ENCODE measurements at regions not wholly inside any gene's neighbourhood (a gene's known extent, or its start where the extent isn't known, plus 50 kb on each side); places are given as distances from the start of the nearest gene placed in this dataset.

DNA sequence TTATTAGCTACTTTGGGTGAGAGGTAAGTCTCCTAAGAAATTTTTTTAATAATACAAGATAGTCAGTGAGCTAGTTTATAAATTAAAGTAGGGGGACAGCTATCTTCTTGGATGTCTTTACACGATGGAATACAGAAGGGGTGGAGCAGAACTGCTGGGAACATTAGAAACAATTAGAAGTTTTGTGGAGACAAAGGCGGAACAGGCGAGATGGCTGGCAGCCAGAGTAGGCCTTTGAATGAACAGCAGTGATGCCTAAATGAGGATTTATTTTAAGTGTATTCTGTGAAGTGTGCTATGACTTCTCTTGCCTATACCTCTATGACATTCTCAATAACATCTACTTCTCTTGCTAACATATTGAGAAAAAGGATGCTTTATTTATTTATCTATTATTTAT lies 1345.3 kb upstream of the SEL1L start:
- DNase-seq (ENCODE audit: low spot score), result no peak
- no peaks in the 10 kb centered on the region for H3K79me2 ChIP-seq (ENCODE audit: insufficient read depth, low read depth, low read length)
- BruUV-seq (replicated peaks), result no TSS peak
- no peaks in the 10 kb centered on the region for H3K9me2 ChIP-seq (ENCODE audit: insufficient read depth, low read length)
- POLR2A ChIA-PET, result interaction anchor here (1.2 kb wide), 1 partner anchor 8 kb away, joined by 6 read pairs; no protein-coding TSS in a partner anchor
- TF ChIP-seq, protein P1, sequence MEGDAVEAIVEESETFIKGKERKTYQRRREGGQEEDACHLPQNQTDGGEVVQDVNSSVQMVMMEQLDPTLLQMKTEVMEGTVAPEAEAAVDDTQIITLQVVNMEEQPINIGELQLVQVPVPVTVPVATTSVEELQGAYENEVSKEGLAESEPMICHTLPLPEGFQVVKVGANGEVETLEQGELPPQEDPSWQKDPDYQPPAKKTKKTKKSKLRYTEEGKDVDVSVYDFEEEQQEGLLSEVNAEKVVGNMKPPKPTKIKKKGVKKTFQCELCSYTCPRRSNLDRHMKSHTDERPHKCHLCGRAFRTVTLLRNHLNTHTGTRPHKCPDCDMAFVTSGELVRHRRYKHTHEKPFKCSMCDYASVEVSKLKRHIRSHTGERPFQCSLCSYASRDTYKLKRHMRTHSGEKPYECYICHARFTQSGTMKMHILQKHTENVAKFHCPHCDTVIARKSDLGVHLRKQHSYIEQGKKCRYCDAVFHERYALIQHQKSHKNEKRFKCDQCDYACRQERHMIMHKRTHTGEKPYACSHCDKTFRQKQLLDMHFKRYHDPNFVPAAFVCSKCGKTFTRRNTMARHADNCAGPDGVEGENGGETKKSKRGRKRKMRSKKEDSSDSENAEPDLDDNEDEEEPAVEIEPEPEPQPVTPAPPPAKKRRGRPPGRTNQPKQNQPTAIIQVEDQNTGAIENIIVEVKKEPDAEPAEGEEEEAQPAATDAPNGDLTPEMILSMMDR (conservative IDR thresholded peaks at IDR 0.05; ENCODE audit: low read length), result no peak
- no peak for TF ChIP-seq EZH2phosphoT487 (IDR thresholded peaks at IDR 0.05; ENCODE audit: borderline replicate concordance, low read depth, low read length)
- no peak overlapping the region for H3K27ac ChIP-seq (ENCODE audit: low read depth, low read length, poor library complexity, severe bottlenecking)
- CTCF ChIA-PET (ENCODE audit: unreplicated experiment), result no interaction called here
- H3K9me3 ChIP-seq (ENCODE audit: low read length), result no peaks in the 10 kb centered on the region
- no peak overlapping the region for H3K4me3 ChIP-seq (ENCODE audit: low read depth, low read length, poor library complexity, severe bottlenecking)
- H4K20me1 ChIP-seq (ENCODE audit: insufficient read depth, low read length), result no peaks in the 10 kb centered on the region
- H3K4me2 ChIP-seq (ENCODE audit: low read length), result no peak overlapping the region
- no peaks in the 10 kb centered on the region for H3K36me3 ChIP-seq (ENCODE audit: insufficient read depth, low read length)
- H2AFZ ChIP-seq (ENCODE audit: low read length), result no peak overlapping the region
- no peaks in the 10 kb centered on the region for H3K4me1 ChIP-seq (ENCODE audit: insufficient read depth, low read length, poor library complexity, severe bottlenecking)
- intact Hi-C loops (cut with micrococcal nuclease; ENCODE audit: unreplicated experiment), result no loop called here

DNA sequence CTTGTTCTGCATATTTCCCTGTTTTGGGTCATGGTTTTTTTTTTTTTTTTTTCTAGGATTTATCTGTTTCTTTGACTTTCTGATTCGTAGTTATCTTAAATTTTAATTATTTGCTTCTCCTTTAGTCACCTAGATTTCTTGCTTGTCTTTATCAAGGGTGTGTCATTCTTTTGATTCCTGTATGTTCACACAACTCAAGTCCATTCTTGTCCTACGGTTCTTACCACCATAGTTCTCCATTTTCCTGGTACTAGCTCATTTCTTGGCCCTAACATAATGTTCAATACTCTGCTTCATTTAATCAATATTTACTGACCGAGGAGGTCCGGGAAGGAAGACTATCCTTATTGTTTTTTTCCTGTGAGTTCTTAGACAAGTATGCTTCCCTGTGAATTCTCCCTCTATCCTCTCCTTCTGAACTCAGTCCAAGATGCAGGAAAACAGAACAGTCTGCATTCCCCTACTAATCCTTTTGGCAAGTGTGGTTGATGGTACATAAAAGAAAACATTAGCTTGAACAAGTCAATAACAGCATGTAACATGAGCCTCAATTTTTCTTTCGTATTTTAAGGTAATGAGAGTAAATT lies 1346.4 kb upstream of the SEL1L start:
- POLR2A ChIA-PET, result interaction anchor here (0.6 kb wide), 2 partner anchors 630 to 942 kb away, joined by 3 read pairs; no protein-coding TSS in a partner anchor
- Histone ChIP-seq H3K36me3 (ENCODE audit: insufficient read depth, low read length) (no peaks in the 10 kb centered on the region), H3K4me3 (ENCODE audit: low read depth, low read length, poor library complexity, severe bottlenecking) (no peak overlapping the region), H2AFZ (ENCODE audit: low read length) (no peak overlapping the region), H3K27ac (ENCODE audit: low read depth, low read length, poor library complexity, severe bottlenecking) (no peak overlapping the region), H3K9me3 (ENCODE audit: low read length) (no peaks in the 10 kb centered on the region), H3K9me2 (ENCODE audit: insufficient read depth, low read length) (peaks cover 3% of the 10 kb centered on the region; the same call in 1 of the 2 replicates), H3K4me2 (ENCODE audit: low read length) (no peak overlapping the region), H3K4me1 (ENCODE audit: insufficient read depth, low read length, poor library complexity, severe bottlenecking) (no peaks in the 10 kb centered on the region), H4K20me1 (ENCODE audit: insufficient read depth, low read length) (no peaks in the 10 kb centered on the region), H3K79me2 (ENCODE audit: insufficient read depth, low read depth, low read length) (no peaks in the 10 kb centered on the region)
- DNase-seq (ENCODE audit: low spot score), result no peak
- no TSS peak for BruUV-seq (replicated peaks)
- intact Hi-C loops (cut with micrococcal nuclease; ENCODE audit: unreplicated experiment), result no loop called here
- TF ChIP-seq EZH2phosphoT487 (IDR thresholded peaks at IDR 0.05; ENCODE audit: borderline replicate concordance, low read depth, low read length), result no peak
- TF ChIP-seq, protein P1 (conservative IDR thresholded peaks at IDR 0.05; ENCODE audit: low read length), result no peak
- CTCF ChIA-PET (ENCODE audit: unreplicated experiment), result no interaction called here

GRCh38 chr14:82886670-82887069 lies 1353.0 kb upstream of the SEL1L start:
- H3K4me3 ChIP-seq (ENCODE audit: low read depth, low read length, poor library complexity, severe bottlenecking), result no peak overlapping the region
- no peaks in the 10 kb centered on the region for H3K36me3 ChIP-seq (ENCODE audit: insufficient read depth, low read length)
- peaks cover 3% of the 10 kb centered on the region; the same call in 1 of the 2 replicates for H3K9me2 ChIP-seq (ENCODE audit: insufficient read depth, low read length)
- no peak for TF ChIP-seq EZH2phosphoT487 (IDR thresholded peaks at IDR 0.05; ENCODE audit: borderline replicate concordance, low read depth, low read length)
- TF ChIP-seq, protein P1 (conservative IDR thresholded peaks at IDR 0.05; ENCODE audit: low read length), result no peak
- H3K4me1 ChIP-seq (ENCODE audit: insufficient read depth, low read length, poor library complexity, severe bottlenecking), result no peaks in the 10 kb centered on the region
- ChIA-PET CTCF (ENCODE audit: unreplicated experiment) (no interaction called here), POLR2A (interaction anchor here (0.7 kb wide), 1 partner anchor 683 kb away, joined by 3 read pairs; no protein-coding TSS in a partner anchor)
- no peaks in the 10 kb centered on the region for H4K20me1 ChIP-seq (ENCODE audit: insufficient read depth, low read length)
- H3K27ac ChIP-seq (ENCODE audit: low read depth, low read length, poor library complexity, severe bottlenecking), result no peak overlapping the region
- H3K9me3 ChIP-seq (ENCODE audit: low read length), result no peaks in the 10 kb centered on the region
- intact Hi-C loops (cut with micrococcal nuclease; ENCODE audit: unreplicated experiment), result no loop called here
- no peaks in the 10 kb centered on the region for H3K79me2 ChIP-seq (ENCODE audit: insufficient read depth, low read depth, low read length)
- no peak overlapping the region for H2AFZ ChIP-seq (ENCODE audit: low read length)
- no TSS peak for BruUV-seq (replicated peaks)
- no peak for DNase-seq (ENCODE audit: low spot score)
- no peak overlapping the region for H3K4me2 ChIP-seq (ENCODE audit: low read length)

Data from OCI-LY7 (cell line).